HL-60 (cell line): ENCODE measurements at regions not wholly inside any gene's neighbourhood (a gene's known extent, or its start where the extent isn't known, plus 50 kb on each side); places are given as distances from the start of the nearest gene placed in this dataset.

Experiments
- GABPA ChIP-seq: IDR thresholded peaks from 2 replicates; pipeline ENCODE4 v1.6.1; 2012; ENCODE audit warnings: low read depth
- POLR2AphosphoS5 ChIP-seq: IDR thresholded peaks from 2 replicates; pipeline ENCODE4 v1.6.1; 2012; ENCODE audit warnings: low read depth
- TF ChIP-seq, protein P1 (sequence below): IDR thresholded peaks from one replicate; pipeline ENCODE4 v1.5.1; 2011; ENCODE audit warnings: low read length, control low read depth, inconsistent platforms; ENCODE audit not compliant: insufficient read depth
- TF ChIP-seq, protein P2 (sequence below): IDR thresholded peaks from 2 replicates; pipeline ENCODE4 v1.6.1; 2012; ENCODE audit warnings: low read depth; ENCODE audit not compliant: insufficient replicate concordance

DNA sequence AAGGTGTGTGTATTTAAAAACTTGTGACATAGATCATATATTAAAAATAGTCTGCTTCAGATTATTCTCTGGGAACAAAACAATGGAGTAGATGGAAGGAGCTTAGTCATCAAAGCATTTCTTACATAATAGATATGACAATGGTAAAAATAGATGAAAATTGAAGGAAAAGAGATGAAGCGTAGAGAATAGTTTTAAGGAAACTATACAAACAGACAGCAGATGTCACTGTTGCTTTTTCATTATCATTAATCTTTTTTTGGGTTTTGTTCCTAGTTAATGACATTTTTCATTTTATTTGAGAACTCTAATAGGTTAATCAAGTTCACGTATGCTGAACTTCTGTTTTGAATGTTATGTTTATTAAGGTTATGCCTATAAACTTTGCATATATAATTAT is 149.2 kb upstream of the FBXO33 start:
- TF ChIP-seq, protein P1, sequence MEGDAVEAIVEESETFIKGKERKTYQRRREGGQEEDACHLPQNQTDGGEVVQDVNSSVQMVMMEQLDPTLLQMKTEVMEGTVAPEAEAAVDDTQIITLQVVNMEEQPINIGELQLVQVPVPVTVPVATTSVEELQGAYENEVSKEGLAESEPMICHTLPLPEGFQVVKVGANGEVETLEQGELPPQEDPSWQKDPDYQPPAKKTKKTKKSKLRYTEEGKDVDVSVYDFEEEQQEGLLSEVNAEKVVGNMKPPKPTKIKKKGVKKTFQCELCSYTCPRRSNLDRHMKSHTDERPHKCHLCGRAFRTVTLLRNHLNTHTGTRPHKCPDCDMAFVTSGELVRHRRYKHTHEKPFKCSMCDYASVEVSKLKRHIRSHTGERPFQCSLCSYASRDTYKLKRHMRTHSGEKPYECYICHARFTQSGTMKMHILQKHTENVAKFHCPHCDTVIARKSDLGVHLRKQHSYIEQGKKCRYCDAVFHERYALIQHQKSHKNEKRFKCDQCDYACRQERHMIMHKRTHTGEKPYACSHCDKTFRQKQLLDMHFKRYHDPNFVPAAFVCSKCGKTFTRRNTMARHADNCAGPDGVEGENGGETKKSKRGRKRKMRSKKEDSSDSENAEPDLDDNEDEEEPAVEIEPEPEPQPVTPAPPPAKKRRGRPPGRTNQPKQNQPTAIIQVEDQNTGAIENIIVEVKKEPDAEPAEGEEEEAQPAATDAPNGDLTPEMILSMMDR = no peak
- no peak for TF ChIP-seq POLR2AphosphoS5
- TF ChIP-seq, protein P2, sequence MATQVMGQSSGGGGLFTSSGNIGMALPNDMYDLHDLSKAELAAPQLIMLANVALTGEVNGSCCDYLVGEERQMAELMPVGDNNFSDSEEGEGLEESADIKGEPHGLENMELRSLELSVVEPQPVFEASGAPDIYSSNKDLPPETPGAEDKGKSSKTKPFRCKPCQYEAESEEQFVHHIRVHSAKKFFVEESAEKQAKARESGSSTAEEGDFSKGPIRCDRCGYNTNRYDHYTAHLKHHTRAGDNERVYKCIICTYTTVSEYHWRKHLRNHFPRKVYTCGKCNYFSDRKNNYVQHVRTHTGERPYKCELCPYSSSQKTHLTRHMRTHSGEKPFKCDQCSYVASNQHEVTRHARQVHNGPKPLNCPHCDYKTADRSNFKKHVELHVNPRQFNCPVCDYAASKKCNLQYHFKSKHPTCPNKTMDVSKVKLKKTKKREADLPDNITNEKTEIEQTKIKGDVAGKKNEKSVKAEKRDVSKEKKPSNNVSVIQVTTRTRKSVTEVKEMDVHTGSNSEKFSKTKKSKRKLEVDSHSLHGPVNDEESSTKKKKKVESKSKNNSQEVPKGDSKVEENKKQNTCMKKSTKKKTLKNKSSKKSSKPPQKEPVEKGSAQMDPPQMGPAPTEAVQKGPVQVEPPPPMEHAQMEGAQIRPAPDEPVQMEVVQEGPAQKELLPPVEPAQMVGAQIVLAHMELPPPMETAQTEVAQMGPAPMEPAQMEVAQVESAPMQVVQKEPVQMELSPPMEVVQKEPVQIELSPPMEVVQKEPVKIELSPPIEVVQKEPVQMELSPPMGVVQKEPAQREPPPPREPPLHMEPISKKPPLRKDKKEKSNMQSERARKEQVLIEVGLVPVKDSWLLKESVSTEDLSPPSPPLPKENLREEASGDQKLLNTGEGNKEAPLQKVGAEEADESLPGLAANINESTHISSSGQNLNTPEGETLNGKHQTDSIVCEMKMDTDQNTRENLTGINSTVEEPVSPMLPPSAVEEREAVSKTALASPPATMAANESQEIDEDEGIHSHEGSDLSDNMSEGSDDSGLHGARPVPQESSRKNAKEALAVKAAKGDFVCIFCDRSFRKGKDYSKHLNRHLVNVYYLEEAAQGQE = no peak
- TF ChIP-seq GABPA = no peak
